Gastroesophageal sphincter (tissue), 3 donors: ENCODE measurements at regions not wholly inside any gene's neighbourhood (a gene's known extent, or its start where the extent isn't known, plus 50 kb on each side); places are given as distances from the start of the nearest gene placed in this dataset.

Source experiments
- POLR2AphosphoS5 ChIP-seq: sonication (generic); formaldehyde crosslinking; IDR thresholded peaks from one replicate; pipeline ENCODE4 v1.6.1; 2017; ENCODE audit warnings: antibody characterized with exemption
- TF ChIP-seq, protein P1 (sequence below), 4 experiments: fragments of 200-600 bp in 2 of 4; fragments of 450-650 bp in 2 of 4; sonication (generic) in 1 of 4; IDR thresholded peaks; one replicate each; pipeline ENCODE4 v1.5.1; 2017 to 2019; ENCODE audit warnings: antibody characterized with exemption in 4 of 4, mild to moderate bottlenecking in 2 of 4, moderate library complexity in 2 of 4

GRCh38 chr4:81623434-81623833, 151.7 kb upstream of the RASGEF1B start:
- TF ChIP-seq, protein P1, sequence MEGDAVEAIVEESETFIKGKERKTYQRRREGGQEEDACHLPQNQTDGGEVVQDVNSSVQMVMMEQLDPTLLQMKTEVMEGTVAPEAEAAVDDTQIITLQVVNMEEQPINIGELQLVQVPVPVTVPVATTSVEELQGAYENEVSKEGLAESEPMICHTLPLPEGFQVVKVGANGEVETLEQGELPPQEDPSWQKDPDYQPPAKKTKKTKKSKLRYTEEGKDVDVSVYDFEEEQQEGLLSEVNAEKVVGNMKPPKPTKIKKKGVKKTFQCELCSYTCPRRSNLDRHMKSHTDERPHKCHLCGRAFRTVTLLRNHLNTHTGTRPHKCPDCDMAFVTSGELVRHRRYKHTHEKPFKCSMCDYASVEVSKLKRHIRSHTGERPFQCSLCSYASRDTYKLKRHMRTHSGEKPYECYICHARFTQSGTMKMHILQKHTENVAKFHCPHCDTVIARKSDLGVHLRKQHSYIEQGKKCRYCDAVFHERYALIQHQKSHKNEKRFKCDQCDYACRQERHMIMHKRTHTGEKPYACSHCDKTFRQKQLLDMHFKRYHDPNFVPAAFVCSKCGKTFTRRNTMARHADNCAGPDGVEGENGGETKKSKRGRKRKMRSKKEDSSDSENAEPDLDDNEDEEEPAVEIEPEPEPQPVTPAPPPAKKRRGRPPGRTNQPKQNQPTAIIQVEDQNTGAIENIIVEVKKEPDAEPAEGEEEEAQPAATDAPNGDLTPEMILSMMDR (IDR thresholded peaks at IDR 0.05) = no peak
- TF ChIP-seq POLR2AphosphoS5 = no peak
